Loucy (cell line): ENCODE measurements at regions not wholly inside any gene's neighbourhood (a gene's known extent, or its start where the extent isn't known, plus 50 kb on each side); places are given as distances from the start of the nearest gene placed in this dataset.

Source experiments
- CTCF ChIP-seq: fragments of 200-600 bp; sonication (generic); conservative IDR thresholded peaks from 2 replicates; pipeline ENCODE4 v1.5.1; 2014; ENCODE audit warnings: mild to moderate bottlenecking, antibody characterized with exemption, low read length
- EZH2phosphoT487 ChIP-seq: fragments of 200-600 bp; IDR thresholded peaks from 2 replicates; pipeline ENCODE4 v1.6.1; 2018; ENCODE audit warnings: antibody characterized with exemption, mild to moderate bottlenecking, moderate library complexity, borderline replicate concordance

GRCh38 chr4:180116840-180117239 lies 2126.4 kb upstream of the TENM3 start:
- TF ChIP-seq CTCF, result no peak
- no peak for TF ChIP-seq EZH2phosphoT487
